ENCODE measurements at regions not wholly inside any gene's neighbourhood (a gene's known extent, or its start where the extent isn't known, plus 50 kb on each side); places are given as distances from the start of the nearest gene placed in this dataset.

GRCh38 chr3:39638301-39638700, 170.8 kb downstream of the MOBP start (continued):
- TF ChIP-seq, protein P1, sequence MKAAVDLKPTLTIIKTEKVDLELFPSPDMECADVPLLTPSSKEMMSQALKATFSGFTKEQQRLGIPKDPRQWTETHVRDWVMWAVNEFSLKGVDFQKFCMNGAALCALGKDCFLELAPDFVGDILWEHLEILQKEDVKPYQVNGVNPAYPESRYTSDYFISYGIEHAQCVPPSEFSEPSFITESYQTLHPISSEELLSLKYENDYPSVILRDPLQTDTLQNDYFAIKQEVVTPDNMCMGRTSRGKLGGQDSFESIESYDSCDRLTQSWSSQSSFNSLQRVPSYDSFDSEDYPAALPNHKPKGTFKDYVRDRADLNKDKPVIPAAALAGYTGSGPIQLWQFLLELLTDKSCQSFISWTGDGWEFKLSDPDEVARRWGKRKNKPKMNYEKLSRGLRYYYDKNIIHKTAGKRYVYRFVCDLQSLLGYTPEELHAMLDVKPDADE (conservative IDR thresholded peaks at IDR 0.05; ENCODE audit: control insufficient read depth, low read depth, low read length): no peak
- TF ChIP-seq ZNF3 (CRISPR knock-in tag; IDR thresholded peaks at IDR 0.05): no peak
- TF ChIP-seq SIX5 (IDR thresholded peaks at IDR 0.05; ENCODE audit: borderline replicate concordance in 1 of 2, insufficient read depth in 1 of 2, low read depth in 1 of 2, low read length in 2 of 2): no peak
- TF ChIP-seq, protein P2, sequence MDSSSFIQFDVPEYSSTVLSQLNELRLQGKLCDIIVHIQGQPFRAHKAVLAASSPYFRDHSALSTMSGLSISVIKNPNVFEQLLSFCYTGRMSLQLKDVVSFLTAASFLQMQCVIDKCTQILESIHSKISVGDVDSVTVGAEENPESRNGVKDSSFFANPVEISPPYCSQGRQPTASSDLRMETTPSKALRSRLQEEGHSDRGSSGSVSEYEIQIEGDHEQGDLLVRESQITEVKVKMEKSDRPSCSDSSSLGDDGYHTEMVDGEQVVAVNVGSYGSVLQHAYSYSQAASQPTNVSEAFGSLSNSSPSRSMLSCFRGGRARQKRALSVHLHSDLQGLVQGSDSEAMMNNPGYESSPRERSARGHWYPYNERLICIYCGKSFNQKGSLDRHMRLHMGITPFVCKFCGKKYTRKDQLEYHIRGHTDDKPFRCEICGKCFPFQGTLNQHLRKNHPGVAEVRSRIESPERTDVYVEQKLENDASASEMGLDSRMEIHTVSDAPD (CRISPR knock-in tag; IDR thresholded peaks at IDR 0.05): no peak
- TF ChIP-seq PTRF (tag; IDR thresholded peaks at IDR 0.05): no peak
- TF ChIP-seq MEIS2 (IDR thresholded peaks at IDR 0.05; ENCODE audit: partially characterized antibody): peak; percentile 85
- no peak for TF ChIP-seq HNRNPLL (IDR thresholded peaks at IDR 0.05; ENCODE audit: low read depth, low read length, poor library complexity, severe bottlenecking)
- TF ChIP-seq, protein P3, sequence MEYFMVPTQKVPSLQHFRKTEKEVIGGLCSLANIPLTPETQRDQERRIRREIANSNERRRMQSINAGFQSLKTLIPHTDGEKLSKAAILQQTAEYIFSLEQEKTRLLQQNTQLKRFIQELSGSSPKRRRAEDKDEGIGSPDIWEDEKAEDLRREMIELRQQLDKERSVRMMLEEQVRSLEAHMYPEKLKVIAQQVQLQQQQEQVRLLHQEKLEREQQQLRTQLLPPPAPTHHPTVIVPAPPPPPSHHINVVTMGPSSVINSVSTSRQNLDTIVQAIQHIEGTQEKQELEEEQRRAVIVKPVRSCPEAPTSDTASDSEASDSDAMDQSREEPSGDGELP (CRISPR knock-in tag; IDR thresholded peaks at IDR 0.05; ENCODE audit: borderline replicate concordance): no peak
- TF ChIP-seq STAT5B (CRISPR knock-in tag; IDR thresholded peaks at IDR 0.05): no peak

All from K562 (cell line).